Glomerular endothelial cell (primary cell): ENCODE measurements at regions not wholly inside any gene's neighbourhood (a gene's known extent, or its start where the extent isn't known, plus 50 kb on each side); places are given as distances from the start of the nearest gene placed in this dataset.
A peak's percentile ranks its signal among the peaks of the same experiment; 100 is the strongest.

Source experiments
- DNase-seq: peaks from one replicate; pipeline ENCODE4 v3.0.0-alpha.2; 2011; ENCODE audit warnings: low read depth, low spot score; ENCODE audit errors: extremely low read depth

DNA sequence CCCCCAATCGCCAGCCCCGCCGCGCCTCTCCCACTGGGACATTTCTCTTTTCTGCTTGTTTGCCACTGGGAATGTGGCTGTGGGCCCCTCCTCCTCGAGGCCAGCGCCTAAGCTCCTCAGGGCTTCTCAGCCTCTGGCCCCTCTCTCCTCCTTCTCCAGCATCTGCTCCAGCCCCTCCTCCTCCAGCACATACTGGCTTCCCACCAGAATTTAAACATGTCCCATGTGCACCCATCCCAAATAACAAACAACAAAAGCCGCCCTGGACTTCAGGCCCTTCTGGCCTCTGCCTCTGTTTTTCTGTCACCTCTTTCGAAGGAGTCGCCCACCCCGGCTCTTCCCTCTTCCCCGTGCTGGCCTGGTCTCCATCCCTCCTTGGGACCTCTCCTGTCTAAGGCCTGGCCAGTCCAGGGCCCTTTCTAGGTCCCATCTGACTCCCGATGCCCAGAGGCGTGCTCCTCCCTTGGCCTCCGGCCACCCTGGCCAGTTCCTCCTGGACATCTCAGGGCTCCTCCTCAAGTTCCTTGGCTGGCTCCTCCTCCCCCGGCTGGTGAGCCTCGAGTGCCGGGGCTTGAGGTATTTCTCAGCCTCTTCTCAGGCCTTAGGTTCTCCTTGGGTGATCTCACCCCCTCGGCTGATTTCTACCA lies 94.6 kb upstream of the SLC6A6 start:
- DNase-seq = no peak

DNA sequence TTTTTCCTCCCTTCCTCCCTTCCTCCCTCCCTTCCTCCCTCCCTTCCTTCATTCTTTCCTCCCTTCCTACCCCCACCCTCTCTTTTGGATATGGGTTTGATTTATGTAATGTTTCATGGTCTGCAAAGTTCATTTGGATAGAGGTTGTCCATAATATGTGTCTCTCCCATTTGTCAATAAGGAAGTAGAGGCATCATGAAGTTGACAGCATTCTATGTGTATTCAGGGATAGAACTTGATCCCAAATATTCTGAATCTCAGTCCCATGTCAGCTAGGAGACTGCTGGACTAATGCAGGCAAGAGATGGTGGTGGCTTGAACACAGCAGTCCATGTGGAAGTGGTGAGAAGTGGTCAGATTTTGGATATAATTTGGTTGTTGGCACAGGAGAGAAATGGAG lies 90.7 kb upstream of the SLC6A6 start:
- DNase-seq = no peak

- DNase-seq = no peak
Measured at GRCh38 chr3:14312375-14312774, 90.0 kb upstream of the SLC6A6 start.

DNA sequence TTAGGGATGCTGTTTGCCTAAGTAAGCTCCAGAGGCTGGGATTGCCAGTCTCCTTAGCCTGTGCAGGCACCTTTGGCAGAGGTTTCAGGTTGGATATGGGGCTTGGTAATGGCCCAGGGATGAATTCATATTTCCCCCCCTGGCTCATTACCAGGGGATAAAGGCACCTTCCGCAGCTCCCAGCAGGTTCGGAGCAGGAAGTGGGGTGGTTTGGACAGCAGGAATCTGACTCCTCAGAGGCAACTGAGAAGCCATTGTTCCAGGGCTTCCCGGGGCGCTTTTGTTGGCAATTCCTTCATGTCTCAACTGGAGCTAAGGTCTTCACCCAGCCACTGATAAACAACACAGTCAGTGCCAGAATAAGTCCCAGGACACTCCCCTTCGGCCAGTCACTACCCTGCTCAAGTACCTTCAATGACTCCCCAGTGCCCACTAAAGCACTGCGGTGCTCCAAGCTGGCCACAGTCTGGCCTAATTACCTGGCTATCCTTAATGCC lies 85.3 kb upstream of the SLC6A6 start:
- no peak for DNase-seq

- no peak for DNase-seq
Measured at GRCh38 chr3:14318646-14319045, 83.8 kb upstream of the SLC6A6 start.

DNA sequence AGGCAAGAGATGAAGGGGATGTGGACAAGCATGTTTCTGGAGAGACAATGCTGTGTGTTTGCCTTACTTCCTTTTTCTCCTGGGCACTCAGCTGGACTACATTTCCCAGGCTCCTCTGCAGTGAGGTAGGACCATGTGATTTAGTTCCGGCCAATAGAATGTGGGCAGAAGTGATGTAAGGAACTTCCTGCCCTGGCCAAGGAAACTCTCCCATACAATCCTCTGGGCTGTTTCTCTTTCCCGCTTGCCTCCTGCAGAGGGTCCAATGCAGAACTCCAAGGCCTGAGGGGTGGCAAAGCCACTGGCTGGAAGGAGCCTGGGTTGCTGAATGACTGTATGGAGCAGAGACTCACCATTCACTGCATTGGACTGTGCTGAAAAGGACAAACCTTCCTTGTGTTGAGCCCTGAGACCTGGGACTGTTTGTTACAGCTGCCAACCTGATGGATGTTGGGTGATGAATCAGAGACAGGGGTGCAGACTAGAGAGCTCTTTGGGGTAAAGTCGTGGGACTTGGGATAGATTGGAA lies 82.7 kb upstream of the SLC6A6 start:
- DNase-seq = peak; percentile 34

DNA sequence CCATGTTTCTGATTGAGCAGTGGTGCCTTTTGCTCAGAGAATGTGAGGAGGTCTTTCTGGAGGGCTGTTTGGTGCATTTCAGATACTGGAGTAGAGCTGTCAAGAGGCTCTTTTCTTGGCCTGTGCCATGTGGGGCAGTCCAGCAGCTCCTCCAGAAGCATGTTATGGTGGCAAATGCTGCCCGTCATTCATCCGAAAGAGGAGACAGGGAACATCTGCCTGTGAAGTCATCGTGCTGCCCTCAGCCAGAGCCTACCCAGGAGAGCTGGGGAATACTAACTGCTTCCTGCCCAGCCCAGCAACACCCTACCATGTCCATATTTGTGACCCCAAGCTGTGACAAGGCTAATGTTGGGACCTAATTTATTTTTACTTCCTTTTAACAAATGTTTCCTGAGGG lies 82.2 kb upstream of the SLC6A6 start:
- no peak for DNase-seq

DNA sequence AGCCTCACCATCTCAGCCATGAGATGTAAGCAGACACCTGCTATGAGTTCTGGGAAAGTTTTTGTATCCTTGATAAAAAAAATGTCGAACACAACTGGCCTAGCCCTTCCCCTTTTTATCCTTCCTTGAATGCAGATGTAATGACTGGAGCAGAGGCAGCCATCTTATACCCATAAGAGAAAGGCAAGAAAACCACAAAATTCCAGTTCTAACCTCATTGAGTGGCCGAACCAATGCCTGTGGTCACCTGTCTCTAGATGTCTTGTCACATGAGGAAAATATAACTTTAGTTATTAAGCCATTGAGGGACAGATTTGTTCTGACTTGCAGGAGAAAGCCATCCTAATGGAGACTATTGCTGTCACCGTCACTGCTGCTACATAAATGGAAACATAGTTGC lies 80.4 kb upstream of the SLC6A6 start:
- no peak for DNase-seq

DNA sequence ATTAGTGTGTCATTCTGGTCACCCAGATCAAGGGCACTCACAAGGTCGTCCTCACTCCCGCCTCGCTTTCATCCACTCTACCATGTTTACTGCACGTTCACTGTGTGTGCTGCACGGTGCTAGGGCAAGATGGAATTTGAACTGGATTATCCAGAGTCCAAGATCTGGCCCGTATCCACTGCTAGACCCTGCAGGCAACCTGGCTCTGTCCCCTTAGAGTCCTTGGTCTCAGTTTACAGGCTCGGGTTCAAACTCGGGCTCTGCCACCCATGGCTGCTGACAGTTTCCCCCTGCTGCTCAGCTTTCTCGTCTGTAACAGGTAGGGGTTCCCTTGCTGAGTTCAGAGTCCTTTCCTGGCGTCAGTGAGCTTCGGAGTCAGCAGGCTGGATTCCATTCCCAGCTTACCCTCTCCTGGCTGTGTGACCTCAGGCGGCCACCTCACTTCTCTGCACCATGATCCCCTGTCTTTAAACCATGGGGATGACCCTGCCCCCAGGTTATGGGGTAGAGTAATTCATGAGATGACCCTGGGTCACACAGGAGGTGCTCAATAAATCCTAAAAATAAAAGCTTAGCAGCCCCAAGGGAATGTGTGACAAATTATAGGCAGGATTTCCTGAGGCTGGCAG lies 79.6 kb upstream of the SLC6A6 start:
- DNase-seq = no peak

DNA sequence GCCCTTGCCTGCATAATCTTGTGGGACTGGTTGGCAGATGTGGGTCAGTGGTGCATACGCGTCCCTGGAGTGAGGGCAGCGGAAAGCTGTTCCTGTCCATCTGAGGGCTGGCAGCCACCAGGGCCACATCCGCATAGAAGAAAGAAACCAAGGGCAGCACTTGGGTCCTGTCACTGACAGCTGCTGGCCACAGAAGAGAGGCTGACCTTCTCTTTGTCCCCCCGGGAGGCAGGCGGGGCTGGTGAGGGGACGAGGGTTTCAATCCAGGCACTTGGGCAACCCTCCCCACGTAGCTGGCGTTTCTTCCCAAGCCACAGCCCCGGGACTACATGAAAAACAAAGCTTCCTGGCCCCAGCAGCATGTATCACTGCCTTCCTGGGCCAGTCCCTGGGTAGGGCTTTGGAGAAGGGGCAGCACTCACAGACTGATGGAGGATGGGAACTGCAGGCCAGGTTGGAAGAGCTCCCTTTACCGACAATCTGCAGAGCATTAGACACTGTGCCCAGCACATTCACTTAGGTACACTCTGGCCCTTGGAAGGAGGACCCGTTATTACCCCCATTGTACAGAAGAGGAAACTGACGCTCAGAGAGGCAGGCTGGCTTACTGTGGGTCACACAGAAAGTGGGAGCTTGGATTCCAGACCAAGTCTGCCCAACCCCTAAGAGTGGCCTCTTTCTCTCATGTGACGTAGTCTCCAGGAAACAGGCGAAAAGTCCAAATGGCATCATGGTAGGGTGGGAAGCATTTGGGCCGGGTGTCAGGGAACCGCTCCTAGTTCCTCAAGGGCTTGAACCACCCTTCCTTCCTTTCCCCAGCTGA lies 78.8 kb upstream of the SLC6A6 start:
- DNase-seq = no peak

GRCh38 chr3:14324224-14324944 lies 78.0 kb upstream of the SLC6A6 start:
- DNase-seq = no peak

GRCh38 chr3:14328422-14328821 lies 74.0 kb upstream of the SLC6A6 start:
- DNase-seq = no peak

- peak; percentile 12 for DNase-seq
Measured at GRCh38 chr3:14329116-14329830, 73.1 kb upstream of the SLC6A6 start.

DNA sequence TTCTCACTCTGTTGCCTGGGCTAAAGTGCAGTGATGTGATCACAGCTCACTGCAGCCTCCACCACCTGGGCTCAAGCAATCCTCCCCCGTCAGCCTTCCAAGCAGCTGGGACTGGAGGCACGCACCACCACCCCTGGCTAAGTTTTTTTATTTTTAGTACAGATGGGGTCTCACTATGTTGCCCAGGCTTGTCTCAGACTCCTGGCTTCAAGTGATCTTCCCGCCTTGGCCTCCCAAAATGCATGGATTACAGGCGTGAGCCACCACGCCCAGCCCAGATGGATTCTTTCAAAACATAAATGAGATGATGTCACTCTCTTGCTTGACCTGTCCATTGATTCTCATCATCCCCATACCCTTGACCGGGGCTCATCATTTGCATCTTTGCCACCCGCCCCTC lies 72.6 kb upstream of the SLC6A6 start:
- DNase-seq = no peak

DNA sequence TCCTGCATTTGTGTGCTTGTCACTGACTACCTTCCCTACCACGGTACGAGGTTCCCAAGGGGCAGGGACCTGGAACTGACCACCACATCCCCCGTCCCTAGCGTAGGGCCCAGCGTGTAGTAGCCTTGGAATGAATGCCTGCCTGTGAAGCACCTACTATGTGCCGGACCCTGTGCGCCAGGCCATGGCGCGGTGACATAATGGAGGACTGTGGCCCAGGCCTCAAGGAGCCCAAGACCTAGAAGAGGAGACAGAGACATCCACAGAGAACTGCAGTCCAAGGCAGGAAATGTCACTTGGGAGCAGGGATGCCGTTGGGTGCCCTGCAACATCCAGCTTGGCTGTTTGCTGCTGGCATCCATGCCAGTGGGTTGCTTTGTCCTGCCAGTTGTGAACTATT lies 71.9 kb upstream of the SLC6A6 start:
- DNase-seq = no peak

- no peak for DNase-seq
Measured at GRCh38 chr3:14331251-14331650, 71.2 kb upstream of the SLC6A6 start.

- DNase-seq = no peak
Measured at GRCh38 chr3:14332392-14332791, 70.0 kb upstream of the SLC6A6 start.

- DNase-seq = no peak
Measured at GRCh38 chr3:14333215-14333614, 69.2 kb upstream of the SLC6A6 start.

DNA sequence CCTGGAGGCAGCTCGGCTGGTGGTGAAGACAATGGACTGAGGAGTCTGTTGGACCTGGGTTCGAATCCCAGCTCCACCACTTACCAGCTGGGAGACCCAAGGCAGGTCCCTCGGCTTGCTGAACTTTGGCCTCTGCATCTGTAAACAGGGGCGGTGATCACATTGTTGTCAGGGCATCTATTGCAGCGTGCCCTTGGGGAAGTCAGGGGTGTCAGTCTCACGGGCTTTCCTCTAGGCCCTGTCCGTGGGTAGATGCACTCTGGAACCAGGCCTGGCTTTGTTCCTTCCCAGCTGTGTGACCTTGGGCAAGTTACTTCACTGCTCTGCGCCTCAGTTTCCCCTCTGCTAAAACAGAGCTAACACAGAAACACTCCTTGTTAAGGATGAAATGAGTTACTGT lies 68.8 kb upstream of the SLC6A6 start:
- DNase-seq = no peak

GRCh38 chr3:14334136-14334535 lies 68.3 kb upstream of the SLC6A6 start:
- no peak for DNase-seq
